GM04504 (cell line): ENCODE measurements at regions not wholly inside any gene's neighbourhood (a gene's known extent, or its start where the extent isn't known, plus 50 kb on each side); places are given as distances from the start of the nearest gene placed in this dataset.

Experiments used
- DNase-seq: peaks from one replicate; pipeline ENCODE4 v3.0.0-alpha.2; 2012; ENCODE audit warnings: low read depth

- no peak for DNase-seq
Observed at GRCh38 chr9:89696780-89697179, 92.0 kb downstream of the GADD45G start.

DNA sequence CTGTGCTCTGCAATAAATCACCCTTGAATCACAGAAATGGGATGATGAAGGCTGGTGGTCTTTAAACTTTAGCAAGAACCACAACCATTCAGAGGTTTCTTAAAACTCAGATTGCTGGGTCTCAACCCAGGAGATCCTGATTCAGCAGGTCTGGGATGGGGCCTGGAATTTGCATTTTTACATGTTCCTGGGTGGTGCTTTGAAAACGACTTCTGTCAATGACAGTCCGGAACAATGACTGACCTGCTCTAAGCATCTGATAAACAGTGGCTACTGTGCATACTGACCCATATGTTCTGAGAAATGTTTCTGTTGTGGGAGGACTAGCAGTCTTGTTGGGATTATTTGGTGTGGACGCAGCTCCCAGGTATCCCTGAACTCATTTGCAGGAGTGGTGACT lies 92.7 kb downstream of the GADD45G start:
- DNase-seq: no peak

DNA sequence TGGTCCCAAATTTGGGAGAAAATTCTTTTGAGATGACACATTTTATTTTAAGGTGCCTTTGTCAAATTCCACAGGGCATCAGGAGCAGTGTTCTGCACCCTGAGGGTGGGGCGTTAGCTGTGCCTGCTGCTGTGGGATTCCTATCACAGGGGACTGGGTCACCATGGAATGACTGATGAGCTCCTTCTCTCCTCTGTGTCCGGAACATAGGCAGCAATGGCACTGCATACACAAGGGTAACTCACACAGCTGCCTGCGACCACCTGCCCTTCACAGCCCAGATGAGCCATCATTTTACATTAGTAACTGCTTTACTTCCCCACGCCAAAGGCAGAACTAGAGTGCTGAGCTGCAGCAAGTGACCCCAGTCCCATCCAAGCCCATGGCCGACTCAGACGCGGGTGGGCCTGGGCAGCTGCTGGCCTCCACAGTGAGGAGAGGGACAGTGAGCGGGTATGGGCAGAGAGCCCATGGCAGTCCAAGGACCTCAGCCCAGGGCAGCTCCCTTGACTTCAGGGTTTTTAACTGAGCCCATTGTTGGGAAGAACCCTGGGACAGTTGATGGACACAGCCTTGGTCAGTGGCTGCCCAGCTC lies 93.7 kb downstream of the GADD45G start:
- no peak for DNase-seq

DNA sequence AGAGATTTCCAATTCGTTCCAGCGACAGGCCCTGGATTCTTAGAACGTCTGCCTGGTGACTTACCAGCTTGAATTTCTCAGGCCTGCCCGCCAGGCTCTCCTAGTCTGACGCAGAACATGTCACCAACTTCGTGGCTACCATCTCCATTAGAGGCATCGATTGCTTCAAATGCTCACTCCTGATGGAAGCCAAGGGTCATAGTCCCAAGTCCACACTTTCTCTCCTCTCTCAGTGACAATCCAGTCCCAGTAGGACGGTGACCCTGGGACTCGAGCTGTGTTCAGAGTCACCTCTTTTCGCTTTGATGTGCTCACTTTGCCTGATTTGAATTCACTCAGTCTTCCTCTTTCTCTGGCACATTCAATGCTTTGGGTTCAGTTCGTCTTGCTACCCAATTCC lies 94.8 kb downstream of the GADD45G start:
- DNase-seq: no peak

GRCh38 chr9:89701221-89701798 lies 96.5 kb downstream of the GADD45G start:
- no peak for DNase-seq

GRCh38 chr9:89702401-89702800 lies 97.6 kb downstream of the GADD45G start:
- no peak for DNase-seq

- no peak for DNase-seq
Observed at GRCh38 chr9:89705651-89706050, 100.8 kb downstream of the GADD45G start.

- no peak for DNase-seq
Observed at GRCh38 chr9:89706086-89706485, 101.3 kb downstream of the GADD45G start.

DNA sequence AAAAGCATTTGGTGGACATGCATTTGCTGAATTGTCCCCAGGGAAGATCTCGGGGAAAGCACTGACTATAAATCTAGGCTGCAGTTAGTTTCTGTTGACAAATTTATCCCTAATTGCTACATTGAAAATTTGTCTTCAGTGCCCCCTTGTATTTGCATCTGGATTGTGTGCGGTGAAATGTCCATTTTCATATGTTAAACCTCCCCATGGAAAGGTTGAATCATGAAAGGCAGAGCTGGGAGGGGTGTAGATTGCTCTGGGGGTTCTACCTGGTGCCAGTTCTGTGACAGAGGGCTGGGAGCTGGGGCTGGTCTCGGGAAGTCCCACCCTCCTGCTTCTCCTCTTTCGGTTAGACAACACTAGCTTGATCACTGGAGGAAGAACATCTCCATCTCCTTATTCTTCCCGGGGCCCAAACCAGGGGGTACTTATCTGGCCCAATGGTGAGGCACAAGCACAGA lies 101.9 kb downstream of the GADD45G start:
- DNase-seq: no peak

DNA sequence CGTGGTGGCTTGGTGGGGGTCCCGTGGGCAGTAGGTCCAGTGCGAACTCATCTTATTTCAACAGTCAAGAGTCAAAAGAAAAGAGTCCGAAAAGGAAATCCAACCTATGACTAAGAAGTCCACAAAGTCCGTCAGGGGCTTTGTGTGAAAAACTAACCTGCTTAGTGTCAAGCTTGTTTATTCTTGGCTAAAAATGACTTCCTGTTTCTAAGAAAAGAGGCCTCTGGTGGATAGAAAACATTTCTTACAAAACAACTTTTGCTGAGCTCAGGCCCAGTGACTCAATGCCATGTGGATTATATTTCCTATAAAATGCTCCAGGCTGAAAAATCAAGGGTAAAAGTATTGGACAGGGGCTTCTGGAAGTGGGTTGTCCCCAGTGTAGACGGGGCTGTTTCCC lies 105.9 kb downstream of the GADD45G start:
- no peak for DNase-seq

- no peak for DNase-seq
Observed at GRCh38 chr9:89711866-89712265, 107.1 kb downstream of the GADD45G start.

DNA sequence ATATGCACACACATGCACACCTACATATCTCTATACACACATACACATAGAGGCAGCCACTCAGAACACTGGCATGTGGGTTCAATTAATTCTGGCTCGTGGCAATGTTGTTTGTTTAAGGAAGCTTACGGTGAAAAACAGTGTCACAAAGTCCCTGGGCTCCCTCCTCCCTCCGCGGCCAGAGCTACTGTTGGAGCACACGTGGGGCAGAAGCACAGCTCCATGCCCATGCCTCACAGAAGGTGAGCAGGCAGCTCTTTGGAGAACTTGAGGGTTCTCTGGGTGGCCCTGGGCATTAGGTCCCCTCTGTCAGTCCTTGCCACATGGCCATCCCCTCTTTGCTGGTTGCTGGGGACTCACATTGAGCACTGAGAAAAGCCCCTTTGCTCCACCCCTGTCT lies 107.5 kb downstream of the GADD45G start:
- no peak for DNase-seq

DNA sequence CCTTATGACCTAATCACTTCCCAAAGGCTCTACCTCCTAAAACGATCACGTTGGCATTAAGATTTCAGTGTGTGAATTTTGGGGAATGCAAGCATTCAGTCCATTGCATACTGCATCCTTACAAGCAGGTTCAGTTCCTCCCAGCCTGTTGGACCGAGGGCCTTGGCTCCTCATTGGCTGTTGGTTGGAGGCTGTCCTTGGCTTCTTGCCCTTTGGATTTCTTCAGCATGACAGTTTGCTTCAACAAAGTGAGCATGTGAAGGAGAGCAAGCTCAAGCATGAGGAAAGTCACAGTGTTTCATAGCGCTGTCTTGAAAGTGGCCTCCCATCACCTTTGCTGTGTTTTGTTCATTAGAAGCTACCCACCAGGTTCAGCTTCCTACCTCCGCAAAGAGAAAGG lies 109.5 kb downstream of the GADD45G start:
- no peak for DNase-seq

GRCh38 chr9:89715318-89715858 lies 110.6 kb downstream of the GADD45G start:
- no peak for DNase-seq

DNA sequence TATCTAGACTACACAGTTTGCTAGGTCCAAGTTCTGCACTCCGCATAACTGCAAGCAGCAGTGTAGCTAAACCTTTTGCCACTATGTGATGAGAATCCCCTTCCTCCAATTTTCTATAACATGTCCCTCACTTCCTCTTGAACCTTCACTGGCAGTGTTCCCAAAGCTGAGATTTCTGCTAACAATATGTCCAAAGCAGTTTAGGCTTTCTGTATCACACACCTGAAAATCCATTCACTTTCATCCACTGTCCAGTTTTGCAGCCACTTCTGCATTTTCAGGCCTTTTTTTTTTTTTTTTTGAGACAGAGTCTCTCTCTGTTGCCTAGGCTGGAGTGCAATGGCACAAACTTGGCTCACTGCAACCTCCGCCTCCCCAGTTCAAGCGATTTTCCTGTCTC lies 111.1 kb downstream of the GADD45G start:
- no peak for DNase-seq

DNA sequence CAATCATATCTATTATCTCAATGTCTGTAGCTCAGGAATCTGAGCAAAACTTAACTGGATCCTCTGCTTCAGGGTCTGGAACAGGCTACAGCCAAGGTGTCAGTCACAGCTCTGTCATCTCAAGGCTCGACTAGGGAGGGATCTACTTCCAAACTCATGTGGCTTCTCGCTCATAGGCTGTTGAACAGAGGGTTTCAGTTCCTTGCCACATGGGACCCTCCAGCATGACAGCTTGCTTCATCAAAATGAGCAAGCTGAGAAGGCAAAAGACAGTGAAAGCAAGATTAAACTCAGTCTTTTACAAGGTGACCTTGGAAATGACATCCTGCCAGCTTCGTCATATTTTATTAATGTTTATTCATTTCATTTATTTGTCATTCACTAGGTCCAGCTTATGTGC lies 111.7 kb downstream of the GADD45G start:
- no peak for DNase-seq

- no peak for DNase-seq
Observed at GRCh38 chr9:89718176-89718575, 113.4 kb downstream of the GADD45G start.

- DNase-seq: no peak
Observed at GRCh38 chr9:89718651-89719050, 113.8 kb downstream of the GADD45G start.

DNA sequence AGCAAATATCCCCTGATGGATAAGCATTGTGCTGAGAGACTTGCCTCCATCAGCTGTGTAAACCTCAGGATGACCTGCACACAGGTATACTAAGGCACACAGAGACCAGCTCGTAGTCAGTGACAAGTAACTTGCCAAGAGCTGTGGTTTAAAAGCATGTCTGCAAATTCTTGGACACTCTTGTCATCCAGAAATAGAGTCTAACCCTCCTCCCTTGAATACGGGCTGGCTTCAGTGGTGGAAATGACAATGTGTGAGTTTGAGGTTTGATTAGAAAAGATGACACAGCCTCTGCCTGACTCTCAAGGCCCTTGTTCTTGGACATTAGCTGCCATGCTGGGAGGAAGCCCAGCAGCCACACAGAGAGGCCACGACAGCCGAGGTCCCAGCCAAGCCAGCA lies 114.4 kb downstream of the GADD45G start:
- no peak for DNase-seq

DNA sequence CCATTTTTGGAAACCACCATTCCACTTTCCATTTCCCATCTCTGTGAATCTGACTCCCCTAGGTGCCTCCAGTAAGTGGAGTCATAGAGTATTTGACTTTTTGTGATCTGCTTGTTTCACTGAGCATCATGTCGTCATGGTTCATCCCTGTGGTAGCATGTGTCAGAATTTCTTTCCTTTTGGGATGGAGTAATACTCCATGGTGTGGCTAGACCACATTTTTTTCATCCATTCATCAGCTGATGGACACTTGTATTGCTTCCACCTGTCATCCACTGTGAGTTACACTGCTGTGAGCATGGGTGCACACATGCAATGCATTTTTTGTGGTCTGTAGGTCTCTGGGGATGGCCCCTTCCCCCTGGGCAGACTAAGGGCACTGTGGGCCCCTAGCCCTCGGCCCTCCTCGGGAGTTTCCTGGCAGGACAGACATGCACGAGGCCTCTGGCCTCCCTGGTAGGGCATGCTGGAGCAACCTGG lies 115.9 kb downstream of the GADD45G start:
- DNase-seq: no peak

DNA sequence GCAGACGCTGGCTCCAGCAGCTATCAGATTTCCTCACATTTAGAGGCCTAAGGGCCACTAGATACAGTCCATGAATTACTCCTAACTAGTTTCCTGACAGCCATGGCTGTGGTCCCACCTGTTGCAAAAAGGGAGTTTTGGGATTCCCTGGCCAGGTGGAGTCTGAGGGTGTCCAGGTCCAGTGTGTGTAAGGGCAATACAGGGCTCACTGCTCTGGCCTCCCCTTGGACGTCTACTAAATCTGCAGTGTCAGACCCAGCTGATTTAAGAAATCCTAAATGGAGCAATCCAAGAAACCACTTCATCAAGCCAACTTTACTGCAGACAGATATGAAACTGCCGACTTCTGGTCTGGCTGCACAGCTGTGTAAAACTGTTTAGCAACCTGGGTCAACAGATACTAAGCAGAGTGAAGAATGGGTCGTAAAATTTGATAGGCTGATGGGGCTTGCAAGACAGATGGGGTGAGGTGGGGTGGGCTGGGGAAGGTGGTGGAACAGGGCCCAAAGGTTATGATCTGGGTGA lies 116.4 kb downstream of the GADD45G start:
- DNase-seq: no peak

DNA sequence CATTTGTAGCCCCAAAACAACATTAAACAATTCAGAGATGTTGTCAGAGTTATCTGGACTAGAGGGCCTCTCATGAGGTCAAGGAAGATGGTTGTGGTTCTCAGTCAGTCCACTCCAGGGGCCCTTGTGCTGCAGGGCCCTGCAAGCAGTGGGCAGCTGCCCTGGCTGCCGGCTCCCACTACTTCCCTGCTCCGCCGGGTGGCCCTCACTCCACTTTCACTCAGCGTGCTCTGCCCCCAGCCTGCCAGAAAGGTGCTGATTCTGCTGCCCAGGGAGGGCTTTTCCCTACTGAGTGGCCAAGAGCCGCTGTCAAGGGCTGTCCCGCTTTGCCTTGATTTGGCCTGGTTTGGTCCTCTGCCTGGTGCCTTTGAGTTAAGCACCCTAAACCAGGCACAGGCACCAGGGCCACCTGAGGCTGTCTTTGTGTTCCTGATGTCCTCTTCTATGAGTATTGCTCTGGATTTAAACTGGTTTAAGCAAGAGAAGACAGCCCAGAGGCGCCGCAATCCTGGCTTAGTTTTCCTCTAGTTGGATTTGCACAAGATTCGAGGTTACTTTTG lies 117.2 kb downstream of the GADD45G start:
- no peak for DNase-seq

- no peak for DNase-seq
Observed at GRCh38 chr9:89722712-89723111, 117.9 kb downstream of the GADD45G start.
